Suprapubic skin (tissue), 4 donors: ENCODE measurements at regions not wholly inside any gene's neighbourhood (a gene's known extent, or its start where the extent isn't known, plus 50 kb on each side); places are given as distances from the start of the nearest gene placed in this dataset.

Experiments
- DNase-seq, 2 donors: peaks; one replicate each; pipeline ENCODE4 v3.0.0-alpha.2; 2019; ENCODE audit warnings: low spot score in 2 of 2
- H3K27ac ChIP-seq: fragments of 200-600 bp; sonication (generic); one replicate; pipeline ENCODE4 v1.5.1; 2019
- H3K27me3 ChIP-seq: fragments of 200-600 bp; sonication (generic); one replicate; pipeline ENCODE4 v1.5.1; 2019
- H3K36me3 ChIP-seq: fragments of 200-600 bp; sonication (generic); one replicate; pipeline ENCODE4 v1.5.1; 2019
- H3K4me1 ChIP-seq: fragments of 200-600 bp; sonication (generic); one replicate; pipeline ENCODE4 v1.5.1; 2019
- H3K4me3 ChIP-seq: fragments of 200-600 bp; sonication (generic); one replicate; pipeline ENCODE4 v1.5.1; 2019; ENCODE audit warnings: mild to moderate bottlenecking
- H3K9me3 ChIP-seq: fragments of 200-600 bp; sonication (generic); one replicate; pipeline ENCODE4 v1.5.1; 2019
- CTCF ChIP-seq, 2 donors: fragments of 200-600 bp in 1 of 2; fragments of 450-650 bp in 1 of 2; sonication (generic) in 1 of 2; IDR thresholded peaks; one replicate each; pipeline ENCODE4 v1.5.1; 2016 to 2019; ENCODE audit warnings: antibody characterized with exemption in 2 of 2, mild to moderate bottlenecking in 1 of 2, moderate library complexity in 1 of 2
- EP300 ChIP-seq: sonication (generic); formaldehyde crosslinking; IDR thresholded peaks from one replicate; pipeline ENCODE4 v1.6.1; 2017; ENCODE audit warnings: antibody characterized with exemption
- POLR2A ChIP-seq, 2 donors: fragments of 450-650 bp; IDR thresholded peaks; one replicate each; pipeline ENCODE4 v1.6.1; 2017; ENCODE audit warnings: antibody characterized with exemption in 2 of 2, mild to moderate bottlenecking in 2 of 2, moderate library complexity in 2 of 2
- POLR2AphosphoS5 ChIP-seq, 3 donors: sonication (generic); formaldehyde crosslinking; IDR thresholded peaks; one replicate each; pipeline ENCODE4 v1.6.1; 2017; ENCODE audit warnings: antibody characterized with exemption in 3 of 3
- WGBS: methylation state at CpG from one replicate; pipeline ENCODE4 v1.1.5; 2018; 5-methylcytosine and 5-hydroxymethylcytosine counted together

GRCh38 chr3:99175276-99175812 is 273.8 kb upstream of the DCBLD2 start:
- H3K4me1 ChIP-seq = no peaks in the 10 kb centered on the region
- no peak overlapping the region for H3K27ac ChIP-seq
- no peak for DNase-seq
- no peak for TF ChIP-seq POLR2A (IDR thresholded peaks at IDR 0.05)
- no peak for TF ChIP-seq CTCF (IDR thresholded peaks at IDR 0.05)
- TF ChIP-seq EP300 = no peak
- no peak for TF ChIP-seq POLR2AphosphoS5 (IDR thresholded peaks at IDR 0.05)
- H3K9me3 ChIP-seq = no peaks in the 10 kb centered on the region
- H3K4me3 ChIP-seq = no peak overlapping the region
- no peaks in the 10 kb centered on the region for H3K36me3 ChIP-seq
- WGBS = 47% methylated on average over 4 of the region's 4 CpGs
- H3K27me3 ChIP-seq = no peaks in the 10 kb centered on the region

DNA sequence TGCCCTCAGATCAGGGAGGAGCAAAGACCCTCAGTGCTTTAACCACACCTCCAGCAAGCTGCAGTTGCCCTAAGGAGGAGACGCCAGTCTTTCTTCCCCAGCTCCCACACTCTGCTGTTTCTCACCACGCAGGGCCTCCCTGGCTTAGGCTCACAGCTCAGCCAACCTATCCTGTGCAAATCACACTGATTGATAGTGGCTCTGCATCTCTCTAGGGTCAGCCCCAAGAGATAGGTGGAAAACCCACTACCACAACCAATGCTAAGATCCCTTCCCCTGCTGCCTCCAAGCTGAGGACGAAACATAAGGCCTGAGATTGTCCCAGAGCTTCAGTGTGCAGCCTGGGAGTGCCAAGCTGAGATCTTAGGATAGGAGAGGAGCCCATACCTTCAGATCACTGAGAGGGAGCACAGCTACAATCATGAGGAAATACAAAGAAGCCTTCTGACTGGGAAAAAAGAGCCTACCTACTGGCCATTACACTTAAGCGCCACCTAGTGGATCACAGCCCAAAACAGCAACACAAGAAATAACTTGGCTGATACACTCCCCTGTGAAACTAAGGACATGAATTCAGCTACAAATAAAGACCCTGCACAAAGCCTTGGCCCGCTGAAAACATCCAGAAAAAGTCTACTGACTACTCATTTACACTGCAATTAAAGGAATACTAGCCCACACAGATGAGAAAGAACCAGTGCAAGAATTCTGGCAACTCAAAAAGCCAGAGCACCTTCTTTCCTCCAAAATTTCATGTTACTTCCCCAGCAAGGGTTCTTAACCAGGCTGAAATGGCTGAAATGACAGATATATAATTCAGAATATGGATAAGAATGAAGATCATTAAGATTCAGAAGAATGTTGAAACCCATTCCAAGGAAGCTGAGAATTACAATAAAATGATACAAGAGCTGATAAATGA is 271.5 kb upstream of the DCBLD2 start:
- no peaks in the 10 kb centered on the region for H3K36me3 ChIP-seq
- no peak overlapping the region for H3K4me3 ChIP-seq
- TF ChIP-seq POLR2AphosphoS5 (IDR thresholded peaks at IDR 0.05) = no peak
- no peak for TF ChIP-seq POLR2A (IDR thresholded peaks at IDR 0.05)
- peak in 1 of 2 donors; percentile 51 for TF ChIP-seq CTCF (IDR thresholded peaks at IDR 0.05)
- TF ChIP-seq EP300 = no peak
- whole genome bisulfite sequencing = 56% methylated on average over 5 of the region's 5 CpGs
- H3K27me3 ChIP-seq = no peaks in the 10 kb centered on the region
- H3K9me3 ChIP-seq = no peaks in the 10 kb centered on the region
- no peak for DNase-seq
- H3K4me1 ChIP-seq = no peaks in the 10 kb centered on the region
- no peak overlapping the region for H3K27ac ChIP-seq

GRCh38 chr3:99171800-99172199 is 270.3 kb upstream of the DCBLD2 start:
- TF ChIP-seq POLR2A (IDR thresholded peaks at IDR 0.05) = no peak
- no peak for TF ChIP-seq EP300
- TF ChIP-seq CTCF (IDR thresholded peaks at IDR 0.05) = no peak
- no peak for TF ChIP-seq POLR2AphosphoS5 (IDR thresholded peaks at IDR 0.05)
- Histone ChIP-seq H3K4me3 (no peak overlapping the region), H3K9me3 (no peaks in the 10 kb centered on the region), H3K27me3 (no peaks in the 10 kb centered on the region), H3K4me1 (no peaks in the 10 kb centered on the region), H3K36me3 (no peaks in the 10 kb centered on the region), H3K27ac (no peak overlapping the region)
- no peak for DNase-seq
- WGBS = 88% methylated on average over 4 of the region's 4 CpGs

- H3K27me3 ChIP-seq = no peaks in the 10 kb centered on the region
- H3K4me3 ChIP-seq = no peak overlapping the region
- H3K9me3 ChIP-seq = no peaks in the 10 kb centered on the region
- DNase-seq = peak in 1 of 2 donors; percentile 31
- no peaks in the 10 kb centered on the region for H3K4me1 ChIP-seq
- no peaks in the 10 kb centered on the region for H3K36me3 ChIP-seq
- TF ChIP-seq POLR2AphosphoS5 (IDR thresholded peaks at IDR 0.05) (no peak), EP300 (no peak), POLR2A (IDR thresholded peaks at IDR 0.05) (no peak), CTCF (IDR thresholded peaks at IDR 0.05) (no peak)
- WGBS = 95% methylated on average over 5 of the region's 6 CpGs
- H3K27ac ChIP-seq = no peak overlapping the region
Observed at GRCh38 chr3:99170867-99171517, 269.5 kb upstream of the DCBLD2 start.

DNA sequence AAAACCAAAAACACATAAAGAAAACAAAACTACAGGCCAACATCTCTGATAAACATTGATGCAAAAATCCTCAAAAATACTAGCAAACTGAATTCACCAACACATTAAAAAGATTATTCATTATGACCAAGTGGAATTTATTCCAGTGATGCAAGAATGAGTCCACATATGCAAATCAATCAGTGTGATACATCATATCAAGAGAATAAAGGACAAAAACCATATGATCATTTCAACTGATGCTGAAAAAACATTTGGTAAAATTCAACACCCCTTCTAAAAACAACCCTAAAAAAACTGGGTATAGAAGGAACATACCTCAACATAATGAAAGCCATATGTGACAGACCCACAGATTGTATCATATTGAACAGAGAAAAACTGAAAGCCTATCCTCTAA is 265.6 kb upstream of the DCBLD2 start:
- Histone ChIP-seq H3K36me3 (no peaks in the 10 kb centered on the region), H3K27me3 (no peaks in the 10 kb centered on the region), H3K9me3 (no peaks in the 10 kb centered on the region), H3K4me1 (no peaks in the 10 kb centered on the region), H3K4me3 (no peak overlapping the region), H3K27ac (no peak overlapping the region)
- no peak for DNase-seq
- no peak for TF ChIP-seq POLR2AphosphoS5 (IDR thresholded peaks at IDR 0.05)
